ENCODE measurements at regions not wholly inside any gene's neighbourhood (a gene's known extent, or its start where the extent isn't known, plus 50 kb on each side); places are given as distances from the start of the nearest gene placed in this dataset.
"Not testable (repeated sequence)": the region's sequence is repeated elsewhere in the genome, so short reads cannot be mapped to it uniquely, and the experiment has no call there.

DNA sequence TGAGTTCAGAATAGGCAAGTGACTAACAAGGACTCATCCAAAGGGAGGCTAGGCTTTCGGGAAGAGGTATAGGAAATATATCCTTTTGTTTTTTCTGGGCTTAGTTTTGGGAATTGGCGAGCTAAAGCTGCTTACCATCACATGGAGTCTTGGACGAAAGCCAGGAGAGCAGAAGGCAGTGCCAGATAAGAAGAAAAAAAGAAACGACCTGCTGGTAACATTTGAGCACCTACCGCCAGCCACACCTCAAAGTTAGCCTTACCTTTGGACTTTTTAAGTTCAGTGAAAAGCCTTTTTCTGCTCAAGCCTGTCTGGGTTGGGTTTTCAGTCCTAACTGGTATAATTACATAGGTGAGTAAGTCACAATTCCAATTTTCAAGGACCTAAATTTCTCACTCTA is 85.1 kb upstream of the LCORL start:
- no peak for FAIRE-seq

DNA sequence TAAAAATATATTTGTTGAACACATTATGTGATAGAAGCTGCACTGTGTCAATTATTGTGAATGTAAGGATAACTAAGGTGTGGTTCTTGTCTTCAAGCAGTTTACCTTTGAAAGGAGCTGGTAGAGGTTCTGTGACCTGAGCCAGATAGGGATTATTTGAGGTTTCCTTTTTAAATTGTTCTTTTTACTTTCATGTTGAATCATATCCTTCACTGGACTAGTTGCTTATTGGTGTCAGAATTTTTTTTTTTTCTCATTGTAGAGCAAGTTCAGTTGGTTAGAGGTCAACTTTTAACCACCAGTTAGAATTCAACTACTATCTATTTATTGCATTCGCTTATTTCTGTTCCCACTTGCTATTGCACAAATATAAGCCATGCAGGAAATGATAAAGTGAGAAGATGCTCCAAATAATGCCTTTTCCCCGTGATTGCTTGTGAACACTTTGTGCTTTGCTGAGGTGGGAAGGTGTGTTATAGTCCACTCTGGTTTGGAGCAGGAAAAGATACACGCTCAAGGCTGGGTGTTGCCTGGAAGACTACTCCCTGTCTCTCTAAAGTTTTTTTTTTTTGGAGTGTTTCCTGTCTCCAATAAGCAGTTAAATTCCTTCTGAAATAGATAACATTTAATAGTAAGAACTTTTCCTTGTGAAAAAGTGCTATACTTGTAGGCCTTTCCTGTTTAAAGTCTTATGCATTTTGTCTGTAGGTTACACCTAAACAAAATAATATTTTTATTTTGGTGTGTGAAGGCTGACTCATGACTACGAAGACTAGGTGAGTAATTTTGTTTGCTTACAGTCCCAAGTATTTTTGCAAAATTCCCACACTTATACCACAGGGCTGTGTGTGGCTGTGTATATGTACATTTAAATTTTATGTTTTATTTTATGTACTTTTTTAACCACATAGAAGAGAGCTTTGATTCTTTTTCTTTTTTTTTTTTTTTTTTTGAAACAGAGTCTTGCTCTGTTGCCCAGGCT is 83.8 kb upstream of the LCORL start:
- no peak for FAIRE-seq

DNA sequence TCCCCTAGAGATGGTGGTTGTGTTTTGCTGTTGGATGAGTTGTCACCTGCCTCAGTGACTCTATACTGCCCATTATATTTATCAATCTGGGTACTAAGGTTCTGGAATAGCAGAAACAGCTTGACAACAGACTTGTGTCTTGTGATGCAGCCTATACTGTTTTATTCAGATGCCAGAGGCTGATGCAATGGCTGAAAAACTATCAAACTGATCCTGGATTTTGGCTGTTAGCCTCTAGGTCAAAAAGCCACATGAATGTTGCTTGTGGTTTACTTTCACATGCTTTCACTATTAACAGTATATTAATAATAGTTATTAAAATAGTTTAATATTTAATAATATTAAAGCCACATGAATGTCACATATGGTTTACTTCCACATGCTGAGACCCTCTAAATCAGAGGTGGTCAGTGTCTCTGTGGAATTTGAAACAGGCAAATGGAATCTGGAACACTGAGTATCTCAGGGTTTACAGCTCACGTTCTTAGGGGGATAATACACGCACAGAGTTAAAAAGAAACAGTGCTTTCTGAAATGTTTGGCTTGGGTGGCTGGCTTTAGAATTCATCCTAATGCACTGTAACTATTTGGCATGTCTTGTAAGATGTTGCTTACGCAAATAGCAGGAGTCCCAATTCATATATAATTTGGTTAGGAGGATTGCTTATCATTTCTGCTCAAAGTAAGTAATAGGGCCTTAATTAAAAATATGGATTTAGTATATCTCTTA is 82.5 kb upstream of the LCORL start:
- no peak for FAIRE-seq

DNA sequence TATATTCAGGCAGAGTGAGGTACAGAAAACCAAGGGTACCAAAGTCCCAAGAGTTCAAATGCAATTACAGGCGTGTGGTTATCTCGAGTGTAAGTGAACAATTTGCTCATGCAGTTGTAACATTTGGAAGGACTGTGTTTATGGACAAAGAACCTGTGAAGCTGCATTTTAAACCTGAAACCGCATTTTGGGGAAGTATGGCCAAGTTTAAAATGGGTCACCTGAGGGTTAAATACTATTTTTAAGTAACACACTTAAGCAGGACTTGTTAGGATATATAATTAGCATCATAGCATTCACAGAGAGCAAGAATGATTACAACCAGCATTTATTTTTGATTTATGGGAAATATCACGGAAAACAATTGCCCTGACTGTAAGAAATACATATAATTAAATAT is 79.1 kb upstream of the LCORL start:
- no peak for FAIRE-seq

DNA sequence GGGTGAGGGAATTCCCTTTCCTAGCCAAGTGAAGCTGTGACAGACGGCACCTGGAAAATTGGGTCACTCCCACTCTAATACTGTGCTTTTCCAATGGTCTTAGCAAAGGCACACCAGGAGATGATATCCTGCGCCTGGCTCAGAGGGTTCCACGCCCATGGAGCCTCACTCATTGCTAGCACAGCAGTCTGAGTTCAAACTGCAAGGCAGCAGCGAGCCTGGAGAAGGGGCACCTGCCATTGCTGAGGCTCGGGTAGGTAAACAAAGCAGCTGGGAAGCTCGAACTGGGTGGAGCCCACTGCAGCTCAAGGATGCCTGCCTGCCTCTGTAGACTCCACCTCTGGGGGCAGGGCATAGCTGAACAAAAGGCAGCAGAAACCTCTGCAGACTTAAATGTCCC is 68.9 kb upstream of the LCORL start:
- FAIRE-seq = not testable (repeated sequence)

DNA sequence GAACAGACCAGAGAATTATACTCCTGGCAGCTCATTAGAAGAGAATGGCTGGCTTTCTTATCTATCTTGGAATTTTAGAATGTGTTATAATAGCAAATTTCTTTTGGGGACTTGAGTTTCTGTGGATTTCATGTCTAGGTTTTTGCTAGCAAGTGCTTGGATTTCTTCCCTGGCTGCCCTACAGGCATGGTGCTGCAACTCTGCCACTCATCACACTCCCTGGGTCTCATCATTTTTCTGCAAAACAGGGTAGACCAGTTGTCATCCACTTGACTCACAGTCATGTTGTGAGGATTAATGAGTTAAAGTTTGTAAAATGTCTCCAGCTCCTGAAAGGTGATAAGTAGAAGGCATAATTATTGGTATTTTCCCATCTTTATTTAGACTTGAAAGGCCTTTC is 60.7 kb upstream of the LCORL start:
- FAIRE-seq = no peak

DNA sequence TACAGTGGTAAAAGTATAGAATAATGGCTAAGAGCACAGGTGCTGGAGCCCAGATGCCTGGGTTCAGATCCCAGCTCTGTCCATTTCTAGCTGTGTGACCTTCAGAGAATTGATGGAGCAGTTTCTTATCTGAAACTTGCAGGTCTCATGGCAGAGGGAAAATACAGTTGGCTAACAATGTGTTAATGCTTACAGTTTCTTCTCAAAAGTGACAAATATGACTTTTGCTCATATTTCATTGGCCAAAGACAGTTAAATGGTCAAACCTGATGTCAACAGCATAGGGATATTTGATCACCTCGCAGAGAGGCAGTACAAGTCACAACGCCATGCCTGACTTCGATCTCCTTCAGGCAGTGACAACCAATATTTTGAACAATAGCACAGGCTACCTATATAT is 60.2 kb upstream of the LCORL start:
- FAIRE-seq = no peak

DNA sequence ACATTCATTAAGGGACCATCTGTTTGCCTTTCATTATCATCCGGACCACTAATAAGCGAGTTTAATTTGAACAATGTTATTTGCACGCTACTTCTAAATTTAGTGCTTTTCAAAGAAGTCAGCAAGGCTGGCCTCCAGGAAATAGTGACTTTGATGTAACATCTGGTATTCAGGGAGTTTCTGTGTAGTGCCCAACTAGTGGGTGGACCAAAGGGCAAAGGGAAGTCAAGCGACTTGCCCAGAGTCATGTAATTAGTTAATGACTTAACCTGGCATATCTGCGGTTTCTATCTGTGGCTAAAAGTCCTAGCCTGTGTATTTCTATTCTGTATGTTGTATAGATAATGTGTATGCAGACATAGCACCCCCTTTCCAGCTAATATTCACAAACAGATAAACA is 56.3 kb upstream of the LCORL start:
- FAIRE-seq = no peak

DNA sequence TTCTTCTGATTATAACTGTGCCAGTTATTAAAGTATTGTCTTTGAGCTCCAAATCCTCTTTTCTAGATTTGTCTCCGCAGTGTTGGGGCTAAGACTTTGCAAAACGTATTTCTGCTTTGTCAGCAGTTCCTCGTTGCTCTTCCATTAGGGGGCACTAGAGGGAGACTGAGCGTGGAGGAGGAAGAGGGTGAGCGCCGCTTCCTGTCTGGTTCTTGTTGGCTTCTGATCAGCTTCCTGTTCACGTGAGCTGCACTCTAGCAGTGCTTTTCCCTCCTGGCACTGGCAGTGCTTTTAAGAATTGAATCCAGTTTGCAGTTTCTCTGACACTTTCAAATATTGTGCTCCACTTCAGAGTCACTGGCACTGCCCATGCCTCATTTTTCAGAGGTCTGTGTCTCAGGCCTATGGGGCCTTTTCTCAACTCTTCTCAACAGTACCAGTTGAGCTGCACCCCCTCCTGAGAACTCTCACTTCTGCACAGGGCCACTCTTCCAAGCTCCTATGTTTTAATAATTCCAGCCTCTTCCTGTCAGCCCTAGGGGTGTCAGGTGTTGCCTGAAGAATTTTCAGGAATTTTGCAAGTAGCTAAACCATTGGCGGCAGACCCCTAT is 54.4 kb upstream of the LCORL start:
- no peak for FAIRE-seq

DNA sequence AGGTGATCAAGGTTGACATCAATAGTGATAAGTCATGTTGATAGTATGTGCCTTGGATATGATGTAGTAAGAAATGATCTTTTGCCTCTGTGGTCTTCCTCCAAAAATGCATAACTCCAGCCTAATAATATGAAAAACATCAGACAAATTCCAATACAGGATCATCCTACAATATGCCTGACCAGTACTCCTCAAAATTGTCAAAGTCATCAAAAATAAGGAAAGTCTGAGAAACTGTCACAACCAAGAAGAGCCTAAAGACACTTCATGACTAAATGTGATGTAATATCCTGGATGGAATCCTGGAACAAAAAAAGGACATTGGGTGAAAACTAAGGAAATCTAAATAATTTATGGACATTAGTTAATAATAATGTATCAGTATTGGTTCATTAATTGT is 50.3 kb upstream of the LCORL start:
- FAIRE-seq = no peak

Data from colon (tissue), 2 donors.